ENCODE measurements at regions not wholly inside any gene's neighbourhood (a gene's known extent, or its start where the extent isn't known, plus 50 kb on each side); places are given as distances from the start of the nearest gene placed in this dataset.

GRCh38 chr5:110250755-110251154 lies 475.7 kb downstream of the TMEM232 start:
- TF ChIP-seq CTCF (IDR thresholded peaks at IDR 0.05; ENCODE audit: low read length) = no peak
- no peak for TF ChIP-seq EZH2 (IDR thresholded peaks at IDR 0.05; ENCODE audit: borderline replicate concordance, low read length)

Data from OCI-LY1 (cell line).